IPS DF 6.9 (cell line): ENCODE measurements at regions not wholly inside any gene's neighbourhood (a gene's known extent, or its start where the extent isn't known, plus 50 kb on each side); places are given as distances from the start of the nearest gene placed in this dataset.

Experiments
- DNase-seq: peaks from one replicate; pipeline ENCODE4 v3.0.0-alpha.2; 2013; ENCODE audit warnings: low read depth, low spot score
- H3K27ac ChIP-seq: one replicate; pipeline ENCODE4 v1.5.1; 2013; ENCODE audit warnings: low read length, control low read depth
- H3K27me3 ChIP-seq: 2 replicates; pipeline ENCODE4 v1.6.1; 2013; ENCODE audit warnings: mild to moderate bottlenecking, low read length; ENCODE audit not compliant: control insufficient read depth, insufficient read depth
- H3K36me3 ChIP-seq: 2 replicates; pipeline ENCODE4 v1.6.1; 2013; ENCODE audit warnings: low read length; ENCODE audit not compliant: control insufficient read depth, insufficient read depth
- H3K4me1 ChIP-seq: 2 replicates; pipeline ENCODE4 v1.6.1; 2013; ENCODE audit warnings: low read length; ENCODE audit not compliant: control insufficient read depth, insufficient read depth
- H3K4me3 ChIP-seq: 2 replicates; pipeline ENCODE4 v1.5.1; 2013; ENCODE audit warnings: mild to moderate bottlenecking, low read length
- H3K9me3 ChIP-seq: 2 replicates; pipeline ENCODE4 v1.6.1; 2013; ENCODE audit warnings: low read length, inconsistent platforms; ENCODE audit not compliant: control insufficient read depth, insufficient read depth
- WGBS: extraction: QIAGEN DNeasy Blood & Tissue Kit; methylation state at CpG from one replicate; pipeline ENCODE4 v1.1.7; 2013; ENCODE audit warnings: mixed read lengths, missing lambda C conversion rate; ENCODE audit not compliant: insufficient read length, insufficient coverage; 5-methylcytosine and 5-hydroxymethylcytosine counted together

GRCh38 chr2:177147834-177148445 is 64.7 kb upstream of the HNRNPA3 start:
- no CpG with 5 or more reads among the region's 13 CpGs for WGBS
- no peak overlapping the region for H3K4me3 ChIP-seq
- H3K27ac ChIP-seq, result no peak overlapping the region
- no peaks in the 10 kb centered on the region for H3K9me3 ChIP-seq
- no peaks in the 10 kb centered on the region for H3K36me3 ChIP-seq
- no peaks in the 10 kb centered on the region for H3K27me3 ChIP-seq
- no peaks in the 10 kb centered on the region for H3K4me1 ChIP-seq
- no peak for DNase-seq

GRCh38 chr2:177148477-177149154 is 64.0 kb upstream of the HNRNPA3 start:
- H3K27ac ChIP-seq, result no peak overlapping the region

GRCh38 chr2:177149155-177149503 is 63.5 kb upstream of the HNRNPA3 start:
- Histone ChIP-seq H3K36me3 (no peaks in the 10 kb centered on the region), H3K27me3 (no peaks in the 10 kb centered on the region), H3K27ac (no peak overlapping the region), H3K4me3 (no peak overlapping the region), H3K4me1 (no peaks in the 10 kb centered on the region), H3K9me3 (no peaks in the 10 kb centered on the region)
- WGBS, result no CpG with 5 or more reads among the region's 1 CpG
- no peak for DNase-seq

More at GRCh38 chr2:177148477-177149154, 64.0 kb upstream of the HNRNPA3 start:
- no CpG with 5 or more reads among the region's 25 CpGs for WGBS
- peak; percentile 82 for DNase-seq
- peak overlapping the region; percentile 32; the same call in 1 of the 2 replicates for H3K4me3 ChIP-seq
- no peaks in the 10 kb centered on the region for H3K27me3 ChIP-seq
- H3K4me1 ChIP-seq, result no peaks in the 10 kb centered on the region
- no peaks in the 10 kb centered on the region for H3K36me3 ChIP-seq
- no peaks in the 10 kb centered on the region for H3K9me3 ChIP-seq

- no peak overlapping the region for H3K4me3 ChIP-seq
- DNase-seq, result no peak
- H3K36me3 ChIP-seq, result no peaks in the 10 kb centered on the region
- no peaks in the 10 kb centered on the region for H3K27me3 ChIP-seq
- H3K9me3 ChIP-seq, result no peaks in the 10 kb centered on the region
- H3K4me1 ChIP-seq, result no peaks in the 10 kb centered on the region
- no peak overlapping the region for H3K27ac ChIP-seq
Observed at GRCh38 chr2:177153805-177154204, 58.8 kb upstream of the HNRNPA3 start.

- DNase-seq, result no peak
- no CpG with 5 or more reads among the region's 1 CpG for WGBS
- no peaks in the 10 kb centered on the region for H3K4me1 ChIP-seq
- H3K27me3 ChIP-seq, result no peaks in the 10 kb centered on the region
- H3K36me3 ChIP-seq, result no peaks in the 10 kb centered on the region
- no peak overlapping the region for H3K4me3 ChIP-seq
- no peak overlapping the region for H3K27ac ChIP-seq
- no peaks in the 10 kb centered on the region for H3K9me3 ChIP-seq
Observed at GRCh38 chr2:177154809-177155208, 57.8 kb upstream of the HNRNPA3 start.

- Histone ChIP-seq H3K4me1 (no peaks in the 10 kb centered on the region), H3K4me3 (no peak overlapping the region), H3K27ac (no peak overlapping the region), H3K9me3 (no peaks in the 10 kb centered on the region), H3K27me3 (no peaks in the 10 kb centered on the region), H3K36me3 (no peaks in the 10 kb centered on the region)
- WGBS, result no CpG with 5 or more reads among the region's 1 CpG
- DNase-seq, result no peak
Observed at GRCh38 chr2:177155631-177156030, 57.0 kb upstream of the HNRNPA3 start.

GRCh38 chr2:177161741-177162460 is 50.7 kb upstream of the HNRNPA3 start:
- WGBS, result no CpG with 5 or more reads among the region's 12 CpGs
- Histone ChIP-seq H3K9me3 (no peaks in the 10 kb centered on the region), H3K4me1 (no peaks in the 10 kb centered on the region), H3K27ac (no peak overlapping the region), H3K4me3 (no peak overlapping the region), H3K36me3 (no peaks in the 10 kb centered on the region), H3K27me3 (no peaks in the 10 kb centered on the region)
- no peak for DNase-seq
